Activated naive CD4-positive, alpha-beta T cell treated with anti-CD3 and anti-CD28 coated beads, Interleukin-2, amount 10 ng/mL, durations not matched to agents 7 days and 5 days (primary cell): ENCODE measurements at regions not wholly inside any gene's neighbourhood (a gene's known extent, or its start where the extent isn't known, plus 50 kb on each side); places are given as distances from the start of the nearest gene placed in this dataset.

Experiments used
- CTCF ChIA-PET: fragments of 350-600 bp; sonication (Branson Sonifier 250); formaldehyde crosslinking; loops from one replicate; lab custom pipeline; 2021; ENCODE audit warnings: antibody characterized with exemption; lab: Charles Lee
- DNase-seq: peaks from one replicate; pipeline ENCODE4 v3.0.0-alpha.2; 2020
- H3K27ac Mint-ChIP-seq: one replicate; pipeline ENCODE4 v1.8.0; 2021; ENCODE audit warnings: mild to moderate bottlenecking, moderate library complexity, mixed read lengths
- H3K27me3 Mint-ChIP-seq: one replicate; pipeline ENCODE4 v1.8.0; 2021; ENCODE audit warnings: mild to moderate bottlenecking, mixed read lengths
- H3K36me3 Mint-ChIP-seq: one replicate; pipeline ENCODE4 v1.8.0; 2021; ENCODE audit warnings: mixed read lengths
- H3K4me1 Mint-ChIP-seq: one replicate; pipeline ENCODE4 v1.8.0; 2021; ENCODE audit warnings: mixed read lengths
- H3K4me3 Mint-ChIP-seq: one replicate; pipeline ENCODE4 v1.8.0; 2021; ENCODE audit warnings: mild to moderate bottlenecking, moderate library complexity, mixed read lengths
- H3K9me3 Mint-ChIP-seq: one replicate; pipeline ENCODE4 v1.8.0; 2021; ENCODE audit warnings: mixed read lengths

DNA sequence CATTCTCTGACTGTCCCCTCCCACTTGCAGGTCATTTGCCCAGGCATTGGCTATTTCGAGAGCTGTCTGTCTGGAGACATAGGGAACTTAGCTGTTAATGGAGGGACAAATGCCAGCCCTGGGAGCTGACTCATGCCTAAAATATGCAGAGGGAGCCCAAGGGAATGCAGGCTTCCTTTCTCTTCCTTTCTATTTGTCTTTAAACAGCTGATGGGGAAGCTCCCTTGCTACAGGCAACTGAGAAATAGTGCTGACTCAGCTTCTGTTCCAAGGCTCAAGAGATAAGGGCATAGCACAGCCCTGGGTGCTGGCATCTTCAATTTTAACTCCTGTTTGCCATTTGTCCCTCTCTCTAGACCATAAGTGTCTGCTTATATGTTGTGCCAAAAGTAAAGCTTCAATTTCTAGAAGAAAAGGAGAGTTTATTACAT is 82.7 kb upstream of the C1GALT1 start:
- Mint-ChIP-seq H3K36me3 (no peaks in the 10 kb centered on the region), H3K27ac (no peak overlapping the region), H3K4me1 (peaks cover 10% of the 10 kb centered on the region), H3K4me3 (no peak overlapping the region), H3K9me3 (no peaks in the 10 kb centered on the region), H3K27me3 (peaks cover 13% of the 10 kb centered on the region)
- CTCF ChIA-PET: interaction anchor here (0.6 to 1.6 kb wide), 4 partner anchors 71 to 467 kb away, joined by 3 to 5 read pairs (median 4); partner anchors contain the start of gene MIOS
- DNase-seq: no peak

DNA sequence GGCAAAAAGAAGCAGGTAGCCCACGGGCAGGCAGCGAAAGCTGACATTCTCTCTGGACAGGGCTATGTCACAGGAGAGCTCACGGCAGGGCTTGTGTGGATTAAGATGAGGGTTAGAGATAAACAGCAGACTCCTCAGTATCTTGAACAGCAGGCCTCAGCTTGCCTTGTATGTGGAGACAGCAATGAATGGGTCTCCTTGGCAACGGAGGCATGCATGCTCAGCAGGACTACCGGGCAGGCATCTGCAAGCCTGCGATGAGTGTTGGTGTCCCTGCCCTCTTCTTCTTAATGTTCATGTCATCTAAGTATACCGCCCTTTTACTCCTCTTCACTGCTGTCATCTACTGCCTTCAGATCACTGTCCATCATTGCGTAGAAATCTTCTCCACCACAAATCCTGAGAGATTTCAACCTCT is 81.9 kb upstream of the C1GALT1 start:
- CTCF ChIA-PET: interaction anchor here (0.6 to 1.6 kb wide), 3 partner anchors 72 to 466 kb away, joined by 3 to 5 read pairs (median 4); partner anchors contain the start of gene MIOS
- DNase-seq: no peak
- peaks cover 13% of the 10 kb centered on the region for H3K27me3 Mint-ChIP-seq

DNA sequence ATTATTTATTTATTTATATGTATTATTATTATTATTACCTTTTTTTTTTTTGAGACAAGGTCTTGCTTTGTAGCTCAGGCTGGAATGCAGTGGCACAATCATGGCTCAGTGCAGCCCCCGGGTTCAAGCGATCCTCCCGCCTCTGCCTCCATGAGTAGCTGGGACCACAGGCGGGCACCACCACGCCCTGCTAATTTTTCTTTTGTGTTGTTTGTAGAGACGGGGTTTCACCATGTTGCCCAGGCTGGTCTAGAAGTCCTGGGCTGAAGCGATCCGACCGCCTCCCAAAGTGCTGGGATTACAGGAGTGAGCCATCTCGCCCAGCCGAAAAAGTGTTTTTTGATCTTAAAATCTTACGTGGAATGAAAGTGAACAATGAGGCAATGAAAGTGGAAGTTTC is 79.4 kb upstream of the C1GALT1 start:
- Mint-ChIP-seq H3K4me1 (peaks cover 27% of the 10 kb centered on the region), H3K9me3 (peaks cover 3% of the 10 kb centered on the region), H3K36me3 (no peaks in the 10 kb centered on the region), H3K27ac (no peak overlapping the region), H3K4me3 (no peak overlapping the region), H3K27me3 (peaks cover 4% of the 10 kb centered on the region)
- no peak for DNase-seq
- CTCF ChIA-PET: interaction anchor here (0.6 to 3.1 kb wide), 21 partner anchors 8 to 1193 kb away, joined by 3 to 27 read pairs (median 4); partner anchors contain the start of gene C1GALT1

More for the DNA sequence above, 81.9 kb upstream of the C1GALT1 start:
- Mint-ChIP-seq H3K27ac (no peak overlapping the region), H3K4me1 (peaks cover 19% of the 10 kb centered on the region), H3K9me3 (no peaks in the 10 kb centered on the region), H3K36me3 (no peaks in the 10 kb centered on the region), H3K4me3 (no peak overlapping the region)

DNA sequence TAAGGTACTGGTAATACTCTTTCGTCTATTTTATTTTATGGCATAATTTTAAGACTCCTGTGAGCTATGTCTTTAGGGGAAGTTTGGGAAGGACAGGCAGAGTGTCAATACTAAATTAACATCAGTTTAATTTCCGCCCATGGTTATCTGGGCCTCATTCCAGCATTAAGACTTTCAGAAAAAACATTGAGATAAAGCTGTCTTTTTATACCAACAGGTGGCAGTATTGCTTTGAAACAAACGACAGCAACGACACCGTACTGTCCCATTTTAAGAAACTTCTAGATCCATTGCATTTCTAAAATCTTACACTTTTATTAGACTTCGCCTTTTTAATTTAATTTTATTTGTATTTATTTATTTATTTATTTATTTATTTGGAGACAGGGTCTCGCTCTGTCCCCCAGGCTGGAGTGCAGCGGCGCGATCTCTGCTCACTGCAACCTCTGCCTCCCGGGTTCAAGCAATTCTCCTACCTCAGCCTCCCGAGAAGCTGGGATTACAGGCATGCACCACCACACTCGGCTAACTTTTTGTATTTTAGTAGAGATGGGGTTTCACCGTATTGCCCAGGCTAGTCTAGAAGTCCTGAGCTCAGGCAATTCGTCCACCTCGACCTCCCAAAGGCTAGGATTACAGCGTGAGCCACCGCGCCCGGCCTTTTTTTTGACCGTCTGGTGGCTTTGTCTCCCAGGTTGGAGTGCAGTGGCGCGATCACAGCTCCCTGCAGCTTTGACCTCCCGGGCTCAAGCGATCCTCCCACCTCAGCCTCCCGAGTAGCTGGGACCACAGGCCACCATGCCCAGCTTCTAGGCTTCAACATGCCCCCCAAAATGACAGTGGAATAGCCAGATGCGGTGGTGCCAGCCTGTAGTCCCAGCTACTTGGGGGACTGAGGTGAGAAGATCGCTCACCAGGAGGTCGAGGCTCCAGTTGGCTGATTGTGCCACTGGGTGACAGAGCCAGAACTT is 78.7 kb upstream of the C1GALT1 start:
- Mint-ChIP-seq H3K27ac (no peak overlapping the region), H3K27me3 (peaks cover 1% of the 10 kb centered on the region), H3K9me3 (peaks cover 4% of the 10 kb centered on the region), H3K4me3 (no peak overlapping the region), H3K4me1 (peaks cover 27% of the 10 kb centered on the region), H3K36me3 (no peaks in the 10 kb centered on the region)
- no peak for DNase-seq
- CTCF ChIA-PET: interaction anchor here (0.6 to 3.1 kb wide), 23 partner anchors 8 to 1193 kb away, joined by 3 to 27 read pairs (median 4); partner anchors contain the start of gene C1GALT1

DNA sequence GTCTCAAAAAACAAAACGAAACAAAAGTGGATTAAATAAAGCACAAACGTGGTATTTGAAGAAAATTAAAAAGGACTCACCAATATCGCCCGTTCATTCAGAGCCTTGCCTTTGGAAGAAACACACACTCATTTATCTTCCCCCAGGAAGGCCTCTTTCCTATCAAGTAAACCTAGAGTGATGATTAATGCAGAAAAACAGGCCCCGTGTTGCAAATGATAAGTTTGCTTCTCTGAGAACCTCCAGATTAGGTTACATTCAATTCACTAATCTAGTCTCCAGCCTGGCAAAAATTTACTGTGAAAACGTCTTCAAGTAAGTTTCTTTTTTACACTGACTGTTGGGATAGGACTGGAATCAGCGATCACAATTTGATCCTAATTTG is 78.0 kb upstream of the C1GALT1 start:
- Mint-ChIP-seq H3K27ac (no peak overlapping the region), H3K36me3 (peaks cover 3% of the 10 kb centered on the region), H3K9me3 (peaks cover 8% of the 10 kb centered on the region), H3K4me3 (no peak overlapping the region), H3K4me1 (peaks cover 27% of the 10 kb centered on the region), H3K27me3 (no peaks in the 10 kb centered on the region)
- no peak for DNase-seq
- CTCF ChIA-PET: interaction anchor here (0.9 to 3.1 kb wide), 13 partner anchors 9 to 537 kb away, joined by 3 to 27 read pairs (median 4); partner anchors contain the start of gene C1GALT1

DNA sequence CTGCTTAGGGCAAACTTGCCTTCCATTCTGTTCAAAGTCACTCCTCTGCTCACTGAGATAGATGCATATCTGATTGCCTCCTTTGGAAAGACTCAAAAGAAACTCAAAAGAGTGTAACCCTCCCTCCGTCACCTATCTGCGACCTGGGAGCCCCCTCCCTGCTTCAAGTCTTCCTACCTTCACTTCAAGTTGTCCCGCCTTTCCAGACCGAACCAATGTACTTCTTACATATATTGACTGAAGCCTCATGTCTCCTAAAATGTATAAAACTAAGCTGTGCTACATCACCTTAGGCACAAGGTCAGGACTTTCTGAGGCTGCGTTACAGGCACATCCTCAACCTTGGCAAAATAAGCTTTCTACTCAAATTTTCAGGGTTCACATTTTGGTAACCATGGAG is 77.4 kb upstream of the C1GALT1 start:
- Mint-ChIP-seq H3K4me3 (no peak overlapping the region), H3K27ac (no peak overlapping the region), H3K27me3 (no peaks in the 10 kb centered on the region), H3K9me3 (peaks cover 11% of the 10 kb centered on the region), H3K4me1 (peaks cover 27% of the 10 kb centered on the region), H3K36me3 (peaks cover 5% of the 10 kb centered on the region)
- no peak for DNase-seq
- CTCF ChIA-PET: interaction anchor here (0.9 to 2.3 kb wide), 6 partner anchors 9 to 460 kb away, joined by 3 to 13 read pairs (median 4); partner anchors contain the start of gene C1GALT1

DNA sequence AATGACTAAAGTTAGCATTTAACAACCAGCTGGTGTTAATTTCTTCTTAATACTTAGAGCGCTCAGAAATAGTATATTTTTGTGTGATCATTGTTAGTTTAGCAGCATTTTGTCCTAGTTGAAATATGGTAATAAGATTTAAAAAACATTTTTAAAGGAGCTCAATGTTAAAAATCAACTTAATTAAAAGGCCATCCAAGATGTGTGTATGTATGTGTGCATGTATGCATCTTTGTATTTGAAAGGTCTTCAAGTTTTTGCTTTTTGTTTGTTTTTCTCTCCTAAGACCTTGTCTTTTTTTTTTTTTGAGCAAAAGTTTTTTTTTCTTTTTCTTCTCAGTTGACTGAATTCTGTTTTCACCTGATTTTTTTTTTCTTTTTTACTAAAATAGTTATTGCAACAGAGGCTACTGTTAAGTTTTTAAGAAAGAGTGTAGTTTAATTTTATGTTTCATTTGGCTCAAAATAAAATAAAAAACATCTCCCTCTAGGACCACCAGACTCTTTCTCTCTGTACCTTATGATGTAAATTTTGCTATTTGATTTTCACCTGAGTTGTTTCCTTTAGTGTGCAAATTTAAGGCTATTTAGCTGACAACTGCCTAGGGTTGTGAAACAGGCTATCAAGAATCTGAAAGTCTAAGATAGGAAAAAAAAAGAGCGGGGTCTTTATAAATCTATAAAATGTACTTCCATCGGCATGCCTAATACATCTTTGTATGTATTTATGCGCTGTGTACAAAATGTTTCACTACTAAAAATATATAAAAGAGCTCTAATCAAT is 76.4 kb upstream of the C1GALT1 start:
- no peak for DNase-seq
- no peak overlapping the region for H3K4me3 Mint-ChIP-seq
- peaks cover 5% of the 10 kb centered on the region for H3K36me3 Mint-ChIP-seq
- peaks cover 27% of the 10 kb centered on the region for H3K4me1 Mint-ChIP-seq
- H3K27ac Mint-ChIP-seq: peak overlapping the region; percentile 34
- CTCF ChIA-PET: interaction anchor here (0.9 to 2.3 kb wide), 8 partner anchors 8 to 1111 kb away, joined by 3 to 13 read pairs (median 3); partner anchors contain the start of gene C1GALT1
- peaks cover 11% of the 10 kb centered on the region for H3K9me3 Mint-ChIP-seq
- no peaks in the 10 kb centered on the region for H3K27me3 Mint-ChIP-seq

DNA sequence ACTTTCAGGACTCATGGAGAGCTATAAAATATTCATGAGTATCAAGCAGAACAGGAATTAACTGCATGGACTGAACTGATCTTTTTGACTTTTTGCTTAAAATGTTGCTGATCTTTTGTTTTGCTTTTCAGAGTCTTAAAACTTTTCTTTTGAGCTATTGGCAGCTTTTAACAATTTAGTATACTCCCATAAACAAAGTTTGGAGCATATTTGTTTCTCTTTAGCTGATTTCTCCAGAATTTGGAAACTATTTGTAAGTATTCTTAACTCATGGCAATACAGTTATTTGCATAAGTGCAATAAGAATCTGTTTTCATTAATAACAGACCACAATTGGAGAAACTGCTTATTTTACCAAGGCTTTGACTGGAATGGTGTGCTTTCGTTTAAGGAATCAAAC is 73.4 kb upstream of the C1GALT1 start:
- Mint-ChIP-seq H3K27ac (no peak overlapping the region), H3K27me3 (no peaks in the 10 kb centered on the region), H3K9me3 (peaks cover 11% of the 10 kb centered on the region), H3K36me3 (peaks cover 5% of the 10 kb centered on the region), H3K4me3 (no peak overlapping the region), H3K4me1 (peaks cover 22% of the 10 kb centered on the region)
- DNase-seq: no peak
- CTCF ChIA-PET: interaction anchor here (1.6 kb wide), 1 partner anchor 73 kb away, joined by 7 read pairs; the partner anchor contains the start of gene C1GALT1

DNA sequence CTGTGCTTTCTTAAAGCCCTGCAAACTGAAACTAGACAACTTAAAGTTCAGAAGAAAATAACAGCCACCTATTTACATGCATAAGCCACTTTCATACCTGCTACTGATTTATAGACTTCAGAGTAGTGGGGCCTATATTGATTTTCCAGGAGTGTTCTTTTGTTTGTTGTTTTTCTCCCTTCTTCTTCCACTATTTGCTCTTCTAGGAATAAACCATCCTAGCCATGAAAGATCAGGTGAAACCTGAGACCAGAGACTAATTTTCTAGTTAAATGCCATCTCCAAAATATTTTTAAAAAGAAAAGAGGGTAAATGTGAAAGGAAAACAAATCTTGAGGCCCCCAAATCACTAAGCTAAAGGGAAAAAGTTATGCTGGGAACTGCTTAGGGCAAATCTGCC is 72.4 kb upstream of the C1GALT1 start:
- Mint-ChIP-seq H3K4me1 (peaks cover 13% of the 10 kb centered on the region), H3K9me3 (peaks cover 11% of the 10 kb centered on the region), H3K27ac (no peak overlapping the region), H3K4me3 (no peak overlapping the region), H3K27me3 (no peaks in the 10 kb centered on the region), H3K36me3 (peaks cover 5% of the 10 kb centered on the region)
- no peak for DNase-seq
- CTCF ChIA-PET: no interaction called here

DNA sequence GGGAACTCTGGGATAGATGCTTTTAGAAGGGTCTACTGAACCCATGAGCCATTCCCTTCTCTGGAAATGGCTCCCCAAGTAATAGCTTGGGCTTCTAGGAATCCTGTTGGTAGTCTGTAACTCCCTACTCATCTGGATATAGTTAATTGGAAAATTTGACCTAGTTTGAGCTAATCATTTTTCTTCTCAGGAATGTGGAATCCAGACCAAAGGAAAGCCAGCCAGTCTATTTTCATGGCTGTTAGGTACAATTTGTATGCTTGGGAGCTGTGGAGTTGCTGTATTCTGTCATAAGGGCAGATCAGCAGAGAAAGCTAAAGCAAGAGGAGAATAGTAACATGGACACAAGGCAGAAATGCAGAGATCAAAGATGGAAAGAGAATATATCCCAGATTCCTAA is 71.6 kb upstream of the C1GALT1 start:
- Mint-ChIP-seq H3K27me3 (peaks cover under 1% of the 10 kb centered on the region), H3K4me3 (no peak overlapping the region), H3K4me1 (peaks cover 6% of the 10 kb centered on the region), H3K9me3 (peaks cover 11% of the 10 kb centered on the region), H3K27ac (no peak overlapping the region), H3K36me3 (peaks cover 5% of the 10 kb centered on the region)
- DNase-seq: no peak
- CTCF ChIA-PET: no interaction called here

DNA sequence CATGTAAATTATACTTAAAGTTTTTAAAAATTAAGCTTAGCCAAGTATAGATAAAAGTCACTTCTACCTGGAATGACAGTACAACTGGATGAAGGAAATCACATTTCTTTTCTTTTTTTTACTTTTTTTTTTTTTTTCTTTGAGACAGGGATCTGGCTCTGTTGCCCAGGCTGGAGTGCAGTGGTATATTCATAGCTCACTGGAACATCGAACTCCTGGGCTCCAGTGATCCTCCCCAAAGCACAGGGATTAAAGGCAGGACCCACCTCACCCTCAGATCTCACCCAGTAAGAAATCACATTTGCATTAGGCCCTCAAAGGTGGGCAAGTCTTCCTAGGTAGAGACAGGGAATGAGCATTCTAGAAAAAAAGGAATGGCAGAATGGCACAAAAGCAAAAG is 69.5 kb upstream of the C1GALT1 start:
- Mint-ChIP-seq H3K4me3 (no peak overlapping the region), H3K27me3 (peaks cover 3% of the 10 kb centered on the region), H3K27ac (no peak overlapping the region), H3K9me3 (peaks cover 8% of the 10 kb centered on the region), H3K4me1 (no peaks in the 10 kb centered on the region), H3K36me3 (peaks cover 5% of the 10 kb centered on the region)
- no peak for DNase-seq
- CTCF ChIA-PET: interaction anchor here (0.8 kb wide), 1 partner anchor 10 kb away, joined by 3 read pairs; no protein-coding TSS in a partner anchor

DNA sequence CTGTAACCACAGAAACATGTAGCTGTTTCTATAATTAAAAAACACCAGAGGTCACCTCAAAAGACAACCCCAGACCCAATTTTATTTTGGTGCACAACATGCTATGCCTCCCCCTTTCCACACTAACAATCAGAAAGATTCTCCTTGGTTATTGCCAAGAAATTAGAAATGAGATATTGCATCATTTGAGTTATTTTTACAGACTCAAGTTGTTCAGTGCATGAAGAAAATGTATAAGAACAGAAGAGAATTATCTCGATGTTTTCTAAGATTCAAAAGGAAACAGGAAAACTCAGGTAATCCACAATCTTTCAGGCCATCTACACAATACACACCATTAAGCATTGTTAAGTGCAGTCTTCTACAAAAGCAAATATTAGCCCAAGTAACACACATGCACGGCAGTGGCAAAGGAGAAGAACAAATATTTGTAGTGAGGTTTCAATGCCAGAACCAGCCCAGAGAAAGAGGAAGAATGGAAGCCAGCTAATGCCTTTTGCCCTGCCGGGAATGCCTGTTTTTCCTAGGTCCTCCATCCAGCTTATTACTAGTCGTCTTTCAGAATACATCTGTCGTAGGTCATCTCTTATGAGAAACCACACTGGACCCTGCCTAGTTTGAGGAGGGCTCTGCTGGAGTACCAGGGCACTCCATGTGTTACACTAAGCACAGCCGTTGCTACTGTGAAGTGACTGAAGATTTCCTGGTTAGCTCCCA is 67.6 kb upstream of the C1GALT1 start:
- H3K4me3 Mint-ChIP-seq: no peak overlapping the region
- peaks cover 3% of the 10 kb centered on the region for H3K9me3 Mint-ChIP-seq
- DNase-seq: no peak
- no peak overlapping the region for H3K27ac Mint-ChIP-seq
- H3K36me3 Mint-ChIP-seq: no peaks in the 10 kb centered on the region
- peaks cover 3% of the 10 kb centered on the region for H3K27me3 Mint-ChIP-seq
- CTCF ChIA-PET: interaction anchor here (0.9 to 1.0 kb wide), 3 partner anchors 9 to 67 kb away, joined by 3 to 4 read pairs (median 3); partner anchors contain the start of gene C1GALT1
- no peaks in the 10 kb centered on the region for H3K4me1 Mint-ChIP-seq

DNA sequence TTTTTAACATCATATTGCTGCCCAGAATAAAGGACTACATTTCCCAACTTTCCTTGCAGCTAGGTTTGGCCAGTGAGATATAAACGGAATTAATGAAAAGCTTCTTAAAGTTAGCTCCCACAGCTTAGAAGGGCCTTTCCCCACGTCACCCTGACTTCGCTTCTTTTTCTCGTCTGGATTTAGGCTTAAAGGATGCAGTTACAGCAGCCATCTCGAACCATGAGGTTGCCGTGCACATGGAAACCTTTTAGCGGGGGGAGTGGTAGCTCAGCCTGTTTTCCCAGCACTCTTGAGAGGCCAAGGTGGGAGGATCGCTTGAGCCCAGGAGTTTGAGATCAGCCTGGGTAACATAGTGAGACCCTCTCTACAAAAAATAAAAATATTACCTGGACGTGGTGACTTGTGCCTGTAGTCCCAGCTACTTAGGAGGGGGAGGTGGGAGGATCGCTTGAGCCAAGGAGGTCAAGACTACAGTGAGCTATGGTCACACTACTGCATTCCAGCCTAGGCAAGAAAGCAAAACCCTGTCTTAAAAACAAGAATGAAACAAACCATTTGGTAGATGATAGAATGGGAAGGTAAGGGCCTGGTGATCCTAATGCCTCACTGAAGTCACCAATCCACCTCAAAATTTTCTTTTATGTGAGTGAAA is 64.3 kb upstream of the C1GALT1 start:
- H3K9me3 Mint-ChIP-seq: no peaks in the 10 kb centered on the region
- no peak overlapping the region for H3K27ac Mint-ChIP-seq
- CTCF ChIA-PET: no interaction called here
- no peaks in the 10 kb centered on the region for H3K4me1 Mint-ChIP-seq
- H3K4me3 Mint-ChIP-seq: no peak overlapping the region
- no peaks in the 10 kb centered on the region for H3K36me3 Mint-ChIP-seq
- no peak for DNase-seq
- H3K27me3 Mint-ChIP-seq: peaks cover 3% of the 10 kb centered on the region
